ENCODE measurements at regions not wholly inside any gene's neighbourhood (a gene's known extent, or its start where the extent isn't known, plus 50 kb on each side); places are given as distances from the start of the nearest gene placed in this dataset.

- H3K9me3 Mint-ChIP-seq, result peaks cover 3% of the 10 kb centered on the region
- no peaks in the 10 kb centered on the region for H3K27me3 Mint-ChIP-seq
- H3K4me1 Mint-ChIP-seq, result no peaks in the 10 kb centered on the region
- DNase-seq, result no peak
- H3K27ac Mint-ChIP-seq, result no peak overlapping the region
- no peak overlapping the region for H3K4me3 Mint-ChIP-seq
- no peaks in the 10 kb centered on the region for H3K36me3 Mint-ChIP-seq
Measured at GRCh38 chr5:23655674-23656073, 148.3 kb downstream of the PRDM9 start.

DNA sequence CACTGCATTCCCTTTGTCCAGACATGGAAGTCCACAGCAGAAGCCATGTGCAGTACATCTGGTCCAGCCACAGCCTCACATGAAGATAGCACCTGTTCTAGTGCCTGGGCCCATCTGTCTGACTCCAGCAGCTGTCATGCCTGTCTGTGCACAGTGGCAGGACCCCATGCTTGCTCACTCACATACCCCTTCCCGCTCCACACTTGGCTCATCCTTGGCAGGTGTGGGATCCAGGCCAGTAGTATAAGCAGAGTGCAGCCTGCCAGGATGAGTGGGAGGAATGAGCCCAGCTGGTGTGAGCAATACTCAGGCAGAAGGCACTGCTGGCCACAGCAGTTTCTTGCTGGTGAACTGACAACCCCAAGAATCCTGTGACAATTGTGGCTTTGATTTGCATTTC lies 168.0 kb downstream of the PRDM9 start:
- no peaks in the 10 kb centered on the region for H3K36me3 Mint-ChIP-seq
- peaks cover 10% of the 10 kb centered on the region for H3K9me3 Mint-ChIP-seq
- H3K27ac Mint-ChIP-seq, result no peak overlapping the region
- DNase-seq, result no peak
- no peaks in the 10 kb centered on the region for H3K4me1 Mint-ChIP-seq
- no peak overlapping the region for H3K4me3 Mint-ChIP-seq
- H3K27me3 Mint-ChIP-seq, result no peaks in the 10 kb centered on the region

GRCh38 chr5:23677996-23678395 lies 170.6 kb downstream of the PRDM9 start:
- no peak for DNase-seq
- Mint-ChIP-seq H3K27ac (no peak overlapping the region), H3K36me3 (no peaks in the 10 kb centered on the region), H3K27me3 (no peaks in the 10 kb centered on the region), H3K4me1 (no peaks in the 10 kb centered on the region), H3K4me3 (no peak overlapping the region), H3K9me3 (peaks cover 10% of the 10 kb centered on the region)

GRCh38 chr5:23684103-23684502 lies 176.7 kb downstream of the PRDM9 start:
- no peaks in the 10 kb centered on the region for H3K36me3 Mint-ChIP-seq
- no peaks in the 10 kb centered on the region for H3K27me3 Mint-ChIP-seq

GRCh38 chr5:23703940-23704855 lies 196.8 kb downstream of the PRDM9 start:
- H3K4me3 Mint-ChIP-seq, result no peak overlapping the region
- no peaks in the 10 kb centered on the region for H3K9me3 Mint-ChIP-seq
- H3K4me1 Mint-ChIP-seq, result no peaks in the 10 kb centered on the region
- no peak for DNase-seq
- H3K36me3 Mint-ChIP-seq, result no peaks in the 10 kb centered on the region
- no peak overlapping the region for H3K27ac Mint-ChIP-seq
- no peaks in the 10 kb centered on the region for H3K27me3 Mint-ChIP-seq

More at GRCh38 chr5:23684103-23684502, 176.7 kb downstream of the PRDM9 start:
- Mint-ChIP-seq H3K9me3 (peaks cover 8% of the 10 kb centered on the region), H3K4me3 (no peak overlapping the region), H3K4me1 (no peaks in the 10 kb centered on the region), H3K27ac (no peak overlapping the region)
- DNase-seq, result no peak

GRCh38 chr5:23717486-23717885 lies 210.1 kb downstream of the PRDM9 start:
- no peak overlapping the region for H3K27ac Mint-ChIP-seq
- no peak overlapping the region for H3K4me3 Mint-ChIP-seq
- H3K36me3 Mint-ChIP-seq, result no peaks in the 10 kb centered on the region
- no peaks in the 10 kb centered on the region for H3K4me1 Mint-ChIP-seq
- no peaks in the 10 kb centered on the region for H3K27me3 Mint-ChIP-seq
- no peak for DNase-seq
- peaks cover 16% of the 10 kb centered on the region for H3K9me3 Mint-ChIP-seq

DNA sequence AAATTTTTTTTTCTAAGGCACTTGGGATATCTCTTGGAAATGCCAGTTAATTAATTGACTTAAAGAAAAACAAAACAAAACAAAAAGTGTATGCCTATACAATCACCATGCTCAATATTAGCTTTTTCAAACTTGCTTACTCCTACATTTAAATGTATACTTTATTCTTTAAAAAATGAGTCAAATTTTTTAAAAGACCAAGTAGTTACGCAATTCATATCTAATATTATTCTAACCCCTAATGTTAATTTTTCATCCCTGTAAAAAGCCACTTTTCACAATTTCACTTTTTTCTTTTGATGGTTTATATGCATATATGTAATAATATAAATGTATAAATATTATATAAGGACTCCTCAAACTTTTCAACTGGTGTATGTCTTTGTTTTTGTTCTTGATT lies 211.2 kb downstream of the PRDM9 start:
- Mint-ChIP-seq H3K9me3 (peaks cover 16% of the 10 kb centered on the region), H3K4me3 (no peak overlapping the region), H3K27me3 (no peaks in the 10 kb centered on the region), H3K27ac (no peak overlapping the region), H3K36me3 (no peaks in the 10 kb centered on the region), H3K4me1 (no peaks in the 10 kb centered on the region)
- DNase-seq, result no peak

GRCh38 chr5:23721336-23721735 lies 213.9 kb downstream of the PRDM9 start:
- H3K36me3 Mint-ChIP-seq, result no peaks in the 10 kb centered on the region
- DNase-seq, result no peak
- H3K4me3 Mint-ChIP-seq, result no peak overlapping the region
- H3K4me1 Mint-ChIP-seq, result no peaks in the 10 kb centered on the region
- no peak overlapping the region for H3K27ac Mint-ChIP-seq
- H3K9me3 Mint-ChIP-seq, result peaks cover 13% of the 10 kb centered on the region
- no peaks in the 10 kb centered on the region for H3K27me3 Mint-ChIP-seq

DNA sequence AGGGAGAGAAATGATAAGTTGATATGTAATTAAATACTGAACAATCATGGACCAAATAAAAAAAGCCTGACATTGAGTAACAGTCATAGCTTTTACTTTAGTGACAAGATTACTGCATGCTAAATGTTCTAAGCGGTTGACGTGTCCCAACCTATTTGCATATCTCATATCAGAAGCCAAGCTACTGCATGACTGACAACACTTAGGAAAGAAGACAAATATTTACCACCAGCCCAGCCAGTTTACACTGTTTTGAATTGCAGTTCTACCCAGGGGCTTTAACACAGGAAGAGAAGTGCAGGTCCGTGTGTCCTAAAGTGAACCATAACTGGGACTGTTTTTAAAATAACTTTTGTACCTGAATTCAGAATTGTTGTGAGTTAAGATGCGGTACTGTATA lies 219.9 kb downstream of the PRDM9 start:
- Mint-ChIP-seq H3K4me3 (no peak overlapping the region), H3K9me3 (peaks cover 4% of the 10 kb centered on the region), H3K27ac (no peak overlapping the region), H3K27me3 (no peaks in the 10 kb centered on the region), H3K4me1 (no peaks in the 10 kb centered on the region), H3K36me3 (no peaks in the 10 kb centered on the region)
- DNase-seq, result no peak

DNA sequence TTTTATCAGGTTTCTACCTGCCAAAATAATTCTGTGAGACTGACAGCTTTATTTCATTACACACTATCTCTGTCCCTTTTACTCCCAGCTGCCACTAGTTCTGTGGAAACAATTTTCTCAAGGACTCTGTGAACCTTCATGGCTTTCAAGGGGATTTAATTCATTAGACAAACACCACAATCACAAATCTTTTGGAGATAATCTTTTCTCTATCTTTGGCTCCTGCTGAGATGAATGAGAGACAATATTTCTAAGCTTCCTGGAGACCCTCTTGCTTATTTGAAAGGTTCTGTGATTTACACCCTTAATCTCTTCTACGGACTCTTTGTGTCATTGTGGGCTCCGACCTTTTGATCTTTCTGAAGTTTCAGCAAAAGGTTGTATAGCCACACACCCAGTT lies 222.6 kb downstream of the PRDM9 start:
- no peaks in the 10 kb centered on the region for H3K36me3 Mint-ChIP-seq
- no peaks in the 10 kb centered on the region for H3K27me3 Mint-ChIP-seq
- H3K4me1 Mint-ChIP-seq, result no peaks in the 10 kb centered on the region
- H3K27ac Mint-ChIP-seq, result no peak overlapping the region
- H3K4me3 Mint-ChIP-seq, result no peak overlapping the region
- DNase-seq, result no peak
- H3K9me3 Mint-ChIP-seq, result no peaks in the 10 kb centered on the region

DNA sequence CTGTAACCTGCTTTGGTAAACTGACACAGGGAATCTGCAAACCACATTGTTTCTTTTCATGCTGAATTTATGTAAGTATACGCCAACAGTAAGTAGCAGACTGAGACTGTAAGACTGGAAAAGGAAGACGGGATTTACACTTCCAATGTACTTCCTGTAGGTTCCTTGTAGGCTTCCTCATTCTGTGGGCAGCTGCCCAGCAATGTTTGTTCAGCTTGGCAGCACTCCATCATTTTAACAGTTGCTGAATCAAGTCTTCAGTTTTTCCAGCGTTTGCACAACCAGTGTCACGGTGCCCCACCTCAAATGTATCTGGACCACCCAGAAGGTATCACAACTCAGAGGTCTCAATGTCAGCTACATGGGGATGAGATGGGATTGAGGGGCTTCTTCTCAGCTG lies 232.6 kb downstream of the PRDM9 start:
- Mint-ChIP-seq H3K27me3 (no peaks in the 10 kb centered on the region), H3K27ac (no peak overlapping the region), H3K4me1 (no peaks in the 10 kb centered on the region), H3K36me3 (no peaks in the 10 kb centered on the region), H3K9me3 (no peaks in the 10 kb centered on the region), H3K4me3 (no peak overlapping the region)
- no peak for DNase-seq

DNA sequence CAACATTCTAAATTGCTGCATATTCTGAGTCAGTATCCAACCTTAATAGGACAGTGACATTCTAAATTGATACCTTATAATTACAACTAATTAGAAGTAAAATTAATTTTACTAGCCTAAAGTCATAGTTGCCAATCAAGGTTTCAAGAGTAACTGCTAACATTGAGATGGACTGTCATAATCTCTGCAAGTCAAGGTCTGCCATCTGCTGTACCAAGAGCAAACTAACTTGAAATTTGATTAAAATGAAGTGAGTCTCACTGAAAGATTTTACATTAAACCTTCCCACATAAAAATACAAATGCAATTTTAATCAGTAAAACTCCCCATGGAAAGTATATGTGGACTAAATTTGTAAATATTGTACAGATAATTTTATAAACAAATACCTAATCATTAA lies 235.3 kb downstream of the PRDM9 start:
- Mint-ChIP-seq H3K36me3 (no peaks in the 10 kb centered on the region), H3K4me1 (no peaks in the 10 kb centered on the region)

DNA sequence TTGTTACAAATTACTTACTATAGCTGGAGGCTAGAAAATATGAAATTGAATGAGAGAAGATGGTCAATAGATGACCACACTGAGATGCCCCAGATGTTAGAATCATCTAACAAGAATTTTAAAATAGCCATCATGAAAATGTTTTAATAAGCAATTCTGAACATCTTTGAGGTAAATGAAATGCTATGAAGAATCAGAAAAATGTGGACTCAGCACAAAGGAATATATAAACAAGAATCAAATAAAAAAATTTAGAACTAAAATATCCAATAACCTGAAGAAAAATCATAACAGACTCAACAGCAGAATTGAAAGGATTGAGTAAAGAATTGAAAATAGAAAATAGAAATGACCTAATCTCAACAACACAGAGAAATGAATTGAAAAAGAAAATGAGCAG lies 248.5 kb downstream of the PRDM9 start:
- peaks cover 8% of the 10 kb centered on the region for H3K9me3 Mint-ChIP-seq
- H3K4me3 Mint-ChIP-seq, result no peak overlapping the region
- no peak for DNase-seq
- no peaks in the 10 kb centered on the region for H3K27me3 Mint-ChIP-seq
- H3K4me1 Mint-ChIP-seq, result no peaks in the 10 kb centered on the region
- H3K27ac Mint-ChIP-seq, result no peak overlapping the region
- H3K36me3 Mint-ChIP-seq, result no peaks in the 10 kb centered on the region

More for the DNA sequence above, 235.3 kb downstream of the PRDM9 start:
- Mint-ChIP-seq H3K4me3 (no peak overlapping the region), H3K27me3 (no peaks in the 10 kb centered on the region), H3K9me3 (no peaks in the 10 kb centered on the region), H3K27ac (no peak overlapping the region)
- DNase-seq, result no peak

- H3K27ac Mint-ChIP-seq, result no peak overlapping the region
- no peaks in the 10 kb centered on the region for H3K27me3 Mint-ChIP-seq
- H3K4me1 Mint-ChIP-seq, result no peaks in the 10 kb centered on the region
- peaks cover 4% of the 10 kb centered on the region for H3K9me3 Mint-ChIP-seq
- no peak for DNase-seq
- no peak overlapping the region for H3K4me3 Mint-ChIP-seq
- H3K36me3 Mint-ChIP-seq, result no peaks in the 10 kb centered on the region
Measured at GRCh38 chr5:23756779-23757178, 249.4 kb downstream of the PRDM9 start.

- Mint-ChIP-seq H3K4me1 (no peaks in the 10 kb centered on the region), H3K27ac (no peak overlapping the region), H3K27me3 (no peaks in the 10 kb centered on the region), H3K4me3 (no peak overlapping the region), H3K36me3 (no peaks in the 10 kb centered on the region), H3K9me3 (peaks cover 4% of the 10 kb centered on the region)
- DNase-seq, result no peak
Measured at GRCh38 chr5:23763170-23763569, 255.8 kb downstream of the PRDM9 start.

DNA sequence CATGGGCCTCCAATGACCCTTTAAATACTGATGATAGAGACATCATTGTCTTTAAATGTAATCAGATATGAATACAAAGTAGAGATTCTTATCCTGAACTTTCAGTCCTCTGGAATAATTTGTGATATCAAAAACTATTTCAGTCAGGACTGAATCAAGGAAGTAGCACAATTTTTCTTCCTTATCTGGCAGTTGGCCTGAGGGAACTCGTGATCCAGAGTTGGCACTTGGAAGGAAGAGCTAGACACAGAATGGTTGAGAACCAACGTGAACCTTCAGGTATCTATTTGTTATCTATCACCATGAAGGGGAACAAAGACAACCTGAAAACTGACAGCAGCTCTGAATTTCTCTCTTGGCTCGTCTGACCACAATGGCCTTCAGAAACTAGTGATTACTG lies 269.3 kb downstream of the PRDM9 start:
- Mint-ChIP-seq H3K9me3 (peaks cover 2% of the 10 kb centered on the region), H3K4me1 (no peaks in the 10 kb centered on the region), H3K36me3 (no peaks in the 10 kb centered on the region), H3K4me3 (no peak overlapping the region), H3K27me3 (no peaks in the 10 kb centered on the region), H3K27ac (no peak overlapping the region)
- no peak for DNase-seq

Measured in activated naive CD8-positive, alpha-beta T cell treated with anti-CD3 and anti-CD28 coated beads for 36 hours (primary cell).